Upper lobe of left lung (tissue), 6 donors: ENCODE measurements at regions not wholly inside any gene's neighbourhood (a gene's known extent, or its start where the extent isn't known, plus 50 kb on each side); places are given as distances from the start of the nearest gene placed in this dataset.
A peak's percentile ranks its signal among the peaks of the same experiment; 100 is the strongest.

Experiments
- ATAC-seq, 2 donors: fragments of 200-7000 bp; cut with Tn5 transposase; one replicate each; pipeline ENCODE4 v1.9.1; 2022; ENCODE audit warnings: mild to moderate bottlenecking in 2 of 2, moderate library complexity in 2 of 2; ENCODE audit not compliant: low FRiP score in 2 of 2
- DNase-seq, 2 donors: peaks; one replicate each; pipeline ENCODE4 v3.0.0-alpha.2; 2019 to 2020
- H3K27ac ChIP-seq, 4 donors: fragments of 200-600 bp; sonication (generic); one replicate each; pipeline ENCODE4 v1.5.1; 2016 to 2019
- H3K27me3 ChIP-seq, 4 donors: fragments of 200-600 bp; sonication (generic); one replicate each; pipeline ENCODE4 v1.5.1; 2017 to 2019
- H3K36me3 ChIP-seq, 4 donors: fragments of 200-600 bp; sonication (generic); one replicate each; pipeline ENCODE4 v1.5.1; 2016 to 2019
- H3K4me1 ChIP-seq, 4 donors: fragments of 200-600 bp; sonication (generic); one replicate each; pipeline ENCODE4 v1.5.1; 2018 to 2019
- H3K4me3 ChIP-seq, 4 donors: fragments of 200-600 bp; sonication (generic); one replicate each; pipeline ENCODE4 v1.5.1; 2017 to 2019; ENCODE audit warnings: mild to moderate bottlenecking in 2 of 4, moderate library complexity in 1 of 4
- H3K9me3 ChIP-seq, 4 donors: fragments of 200-600 bp; sonication (generic); one replicate each; pipeline ENCODE4 v1.5.1; 2018 to 2019
- EP300 ChIP-seq, 4 donors: sonication (generic); formaldehyde crosslinking; IDR thresholded peaks; one replicate each; pipeline ENCODE4 v1.5.1; 2017; ENCODE audit warnings: antibody characterized with exemption in 4 of 4, control low read depth in 2 of 4
- POLR2A ChIP-seq, 4 donors: fragments of 450-650 bp; IDR thresholded peaks; one replicate each; pipeline ENCODE4 v1.5.1; 2016 to 2017; ENCODE audit warnings: antibody characterized with exemption in 4 of 4, mild to moderate bottlenecking in 2 of 4
- POLR2AphosphoS5 ChIP-seq, 2 donors: sonication (generic); formaldehyde crosslinking; IDR thresholded peaks; one replicate each; pipeline ENCODE4 v1.5.1; 2017; ENCODE audit warnings: antibody characterized with exemption in 2 of 2
- WGBS, 2 donors: methylation state at CpG; one replicate each; pipeline ENCODE4 v1.1.5; 2017 to 2018; 5-methylcytosine and 5-hydroxymethylcytosine counted together
- TF ChIP-seq, protein P1 (sequence below), 6 experiments: fragments of 450-650 bp in 4 of 6; fragments of 200-600 bp in 2 of 6; sonication (generic) in 2 of 6; IDR thresholded peaks; one replicate each; pipeline ENCODE4 v1.5.1; 2016 to 2019; ENCODE audit warnings: antibody characterized with exemption in 6 of 6
- donor health status: DM: no; HTN: no; CAD: no; lungs with moderate emphysema.
- donor health status: DM: no; HTN: yes; CAD: no; lungs with severe emphysema.

DNA sequence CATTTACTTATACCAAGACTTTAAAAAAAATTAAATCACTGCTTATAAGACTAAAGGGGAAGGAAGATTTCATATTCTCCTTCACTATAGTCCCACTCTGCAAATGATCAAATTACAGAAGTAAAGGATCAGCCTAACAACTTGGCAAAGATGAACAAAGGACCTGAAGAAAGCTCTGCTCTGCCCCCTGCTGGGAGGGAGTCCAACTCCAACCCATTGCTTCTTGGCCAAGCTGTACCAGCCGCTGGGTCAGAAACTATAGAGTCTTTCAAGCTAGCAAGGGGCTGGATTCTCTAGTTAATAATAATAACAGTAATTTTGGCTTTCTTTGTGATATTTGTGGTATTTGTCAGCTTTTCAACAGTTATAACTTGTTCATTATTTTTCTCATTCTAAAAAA is 927.0 kb upstream of the CRIM1 start:
- TF ChIP-seq, protein P1, sequence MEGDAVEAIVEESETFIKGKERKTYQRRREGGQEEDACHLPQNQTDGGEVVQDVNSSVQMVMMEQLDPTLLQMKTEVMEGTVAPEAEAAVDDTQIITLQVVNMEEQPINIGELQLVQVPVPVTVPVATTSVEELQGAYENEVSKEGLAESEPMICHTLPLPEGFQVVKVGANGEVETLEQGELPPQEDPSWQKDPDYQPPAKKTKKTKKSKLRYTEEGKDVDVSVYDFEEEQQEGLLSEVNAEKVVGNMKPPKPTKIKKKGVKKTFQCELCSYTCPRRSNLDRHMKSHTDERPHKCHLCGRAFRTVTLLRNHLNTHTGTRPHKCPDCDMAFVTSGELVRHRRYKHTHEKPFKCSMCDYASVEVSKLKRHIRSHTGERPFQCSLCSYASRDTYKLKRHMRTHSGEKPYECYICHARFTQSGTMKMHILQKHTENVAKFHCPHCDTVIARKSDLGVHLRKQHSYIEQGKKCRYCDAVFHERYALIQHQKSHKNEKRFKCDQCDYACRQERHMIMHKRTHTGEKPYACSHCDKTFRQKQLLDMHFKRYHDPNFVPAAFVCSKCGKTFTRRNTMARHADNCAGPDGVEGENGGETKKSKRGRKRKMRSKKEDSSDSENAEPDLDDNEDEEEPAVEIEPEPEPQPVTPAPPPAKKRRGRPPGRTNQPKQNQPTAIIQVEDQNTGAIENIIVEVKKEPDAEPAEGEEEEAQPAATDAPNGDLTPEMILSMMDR (IDR thresholded peaks at IDR 0.05) = peak in 2 of 6 experiments; percentile 9 to 21
- no peak for TF ChIP-seq POLR2A (IDR thresholded peaks at IDR 0.05)
- no peaks in the 10 kb centered on the region for H3K4me1 ChIP-seq
- WGBS, 2 donors = 74 to 85% methylated on average over 1 of the region's 1 CpG
- H3K9me3 ChIP-seq = no peaks in the 10 kb centered on the region
- ATAC-seq = peak in 1 of 2 donors; percentile 28
- no peak for DNase-seq
- H3K27ac ChIP-seq = no peak overlapping the region
- no peak overlapping the region for H3K4me3 ChIP-seq
- no peaks in the 10 kb centered on the region for H3K27me3 ChIP-seq
- no peaks in the 10 kb centered on the region for H3K36me3 ChIP-seq

DNA sequence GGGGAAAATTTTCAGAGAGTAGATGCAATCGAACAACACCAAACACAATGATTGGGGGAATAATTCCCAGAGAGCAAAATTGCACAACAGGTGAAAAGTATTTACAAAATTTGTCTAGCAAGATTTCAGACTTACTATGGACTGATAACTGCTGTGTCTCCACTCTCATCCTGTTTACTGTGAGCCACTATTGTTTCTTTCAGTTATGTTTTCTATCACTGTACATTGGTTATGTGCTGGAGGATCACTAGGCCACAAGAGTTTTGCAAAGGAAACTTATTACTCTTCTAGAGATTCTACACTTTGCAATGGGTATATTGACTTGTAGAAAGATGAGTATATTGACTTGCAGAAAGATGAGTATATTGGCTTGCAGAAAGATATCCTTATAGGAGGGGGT is 934.1 kb upstream of the CRIM1 start:
- ATAC-seq (no peak), DNase-seq (no peak)
- WGBS, 2 donors = 76 to 84% methylated on average over 1 of the region's 1 CpG
- no peak for TF ChIP-seq POLR2AphosphoS5 (IDR thresholded peaks at IDR 0.05)
- no peak for TF ChIP-seq POLR2A (IDR thresholded peaks at IDR 0.05)
- TF ChIP-seq, protein P1 (IDR thresholded peaks at IDR 0.05) = no peak
- TF ChIP-seq EP300 (IDR thresholded peaks at IDR 0.05) = no peak
- no peaks in the 10 kb centered on the region for H3K9me3 ChIP-seq
- no peaks in the 10 kb centered on the region for H3K4me1 ChIP-seq
- no peak overlapping the region for H3K27ac ChIP-seq
- no peaks in the 10 kb centered on the region for H3K36me3 ChIP-seq
- no peaks in the 10 kb centered on the region for H3K27me3 ChIP-seq
- no peak overlapping the region for H3K4me3 ChIP-seq

DNA sequence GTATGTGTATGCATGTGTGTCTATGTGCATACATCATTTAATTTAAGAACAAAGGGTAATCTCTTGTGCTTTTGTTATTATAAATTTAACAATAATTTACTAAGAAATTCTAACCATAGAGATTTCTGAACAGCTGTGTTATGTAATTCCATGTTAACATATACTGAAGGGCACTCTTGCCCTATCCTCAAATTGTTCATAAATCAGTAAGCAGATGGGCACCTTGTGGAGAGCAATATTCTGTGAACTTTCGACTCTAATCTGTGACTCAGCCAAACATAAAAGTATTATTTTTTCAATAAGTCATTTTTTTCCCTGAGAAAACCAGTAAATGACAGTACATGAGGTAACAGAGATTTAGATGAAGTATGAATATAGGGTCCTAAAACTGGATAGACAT is 938.3 kb upstream of the CRIM1 start:
- Histone ChIP-seq H3K4me1 (no peaks in the 10 kb centered on the region), H3K36me3 (no peaks in the 10 kb centered on the region), H3K9me3 (no peaks in the 10 kb centered on the region), H3K27me3 (no peaks in the 10 kb centered on the region), H3K4me3 (no peak overlapping the region), H3K27ac (no peak overlapping the region)
- ATAC-seq (no peak), DNase-seq (no peak)
- no peak for TF ChIP-seq POLR2A (IDR thresholded peaks at IDR 0.05)
- TF ChIP-seq EP300 (IDR thresholded peaks at IDR 0.05) = no peak
- TF ChIP-seq POLR2AphosphoS5 (IDR thresholded peaks at IDR 0.05) = no peak
- TF ChIP-seq, protein P1 (IDR thresholded peaks at IDR 0.05) = no peak
- 0 to 29% methylated on average over 1 of the region's 1 CpG for WGBS, 2 donors

DNA sequence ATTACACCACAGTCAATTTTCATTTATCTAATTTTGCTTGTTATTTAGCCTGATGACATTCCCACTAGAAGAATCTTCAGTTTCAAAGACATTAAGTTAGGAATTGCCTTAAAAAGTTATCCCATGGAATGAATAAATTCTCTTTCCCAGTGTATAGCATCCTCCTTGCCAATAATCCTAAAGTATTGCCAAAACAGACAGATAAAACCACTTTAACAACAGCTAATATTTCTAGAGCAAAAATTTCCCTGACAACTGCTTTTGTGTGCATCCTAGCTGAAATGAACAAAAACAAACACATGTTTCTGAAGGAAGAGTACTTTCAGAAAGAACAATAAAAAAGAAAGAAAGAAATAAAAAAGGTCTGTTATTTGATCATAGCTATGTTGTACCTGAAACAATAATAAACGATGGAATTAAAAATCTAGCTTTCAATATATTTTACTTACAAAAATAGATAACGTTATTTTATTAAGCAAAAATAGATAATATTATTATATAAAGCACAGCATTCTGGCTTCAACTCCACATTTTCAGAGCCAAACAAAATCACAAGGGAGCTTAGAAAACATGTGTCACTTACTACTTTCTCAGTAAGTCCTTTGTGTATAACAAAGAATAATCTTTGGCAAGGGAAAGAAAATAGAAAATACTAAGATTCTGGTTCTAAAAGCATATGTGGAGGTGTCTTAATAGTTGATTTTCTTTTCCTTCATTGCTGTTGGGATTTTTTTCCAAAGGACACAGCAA is 939.0 kb upstream of the CRIM1 start:
- DNase-seq (no peak), ATAC-seq (no peak)
- 73 to 79% methylated on average over 2 of the region's 2 CpGs for WGBS, 2 donors

More for the DNA sequence above, 939.0 kb upstream of the CRIM1 start:
- Histone ChIP-seq H3K36me3 (no peaks in the 10 kb centered on the region), H3K9me3 (no peaks in the 10 kb centered on the region), H3K4me1 (no peaks in the 10 kb centered on the region), H3K27me3 (no peaks in the 10 kb centered on the region), H3K27ac (no peak overlapping the region), H3K4me3 (no peak overlapping the region)
- TF ChIP-seq, protein P1 (IDR thresholded peaks at IDR 0.05) = no peak
- TF ChIP-seq POLR2A (IDR thresholded peaks at IDR 0.05) = no peak
- no peak for TF ChIP-seq POLR2AphosphoS5 (IDR thresholded peaks at IDR 0.05)
- TF ChIP-seq EP300 (IDR thresholded peaks at IDR 0.05) = no peak
